ENCODE measurements at regions not wholly inside any gene's neighbourhood (a gene's known extent, or its start where the extent isn't known, plus 50 kb on each side); places are given as distances from the start of the nearest gene placed in this dataset.

DNA sequence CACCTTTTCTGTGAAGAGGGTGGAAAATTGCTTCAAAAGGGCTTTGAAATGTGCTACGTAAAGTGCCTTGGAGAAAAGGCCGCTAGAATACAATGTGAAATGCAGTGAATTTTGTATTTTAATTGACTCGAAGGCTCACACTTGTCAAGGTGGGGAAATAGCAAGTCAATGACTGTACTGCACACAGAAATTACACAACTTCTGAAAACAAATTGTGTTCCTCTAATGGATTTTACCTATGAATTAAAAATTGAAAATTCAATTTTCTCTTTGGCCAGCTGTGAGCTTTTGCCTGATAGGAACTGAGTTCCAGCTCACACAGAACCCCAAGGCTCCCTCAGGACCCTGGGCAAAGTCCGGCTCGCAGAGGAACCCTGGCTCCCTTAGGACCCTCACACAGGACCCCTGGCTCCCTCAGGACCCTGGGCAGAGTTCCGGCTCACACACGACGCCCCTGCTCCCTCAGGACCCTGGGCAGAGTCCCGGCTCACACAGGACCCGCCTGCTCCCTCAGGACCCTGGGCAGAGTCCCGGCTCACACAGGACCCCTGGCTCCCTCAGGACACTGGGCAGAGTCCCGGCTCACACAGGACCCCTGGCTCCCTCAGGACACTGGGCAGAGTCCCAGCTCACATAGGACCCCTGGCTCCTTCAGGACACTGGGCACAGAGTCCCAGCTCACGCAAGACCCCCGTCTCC, 324.9 kb downstream of the UQCRFS1 start:
- no peak overlapping the region for H3K4me3 ChIP-seq (ENCODE audit: low read length)
- no peak overlapping the region for H3K27ac ChIP-seq (ENCODE audit: low read length)
- no peaks in the 10 kb centered on the region for H3K9me3 ChIP-seq (ENCODE audit: insufficient read depth, low read depth, low read length)
- no peaks in the 10 kb centered on the region; the same call in 1 of the 2 replicates for H3K36me3 ChIP-seq (ENCODE audit: insufficient read depth, low read depth, low read length)
- no peaks in the 10 kb centered on the region for H3K27me3 ChIP-seq (ENCODE audit: insufficient read depth, low read length)
- H3K4me1 ChIP-seq (ENCODE audit: insufficient read depth, low read length), result peaks cover 20% of the 10 kb centered on the region
- H3K9ac ChIP-seq (ENCODE audit: low read depth, low read length), result no peak overlapping the region

- Histone ChIP-seq H3K9me3 (ENCODE audit: insufficient read depth, low read depth, low read length) (no peaks in the 10 kb centered on the region), H3K27me3 (ENCODE audit: insufficient read depth, low read length) (no peaks in the 10 kb centered on the region)
These were observed 326.2 kb downstream of the UQCRFS1 start for GRCh38 chr19:28886708-28887107.

DNA sequence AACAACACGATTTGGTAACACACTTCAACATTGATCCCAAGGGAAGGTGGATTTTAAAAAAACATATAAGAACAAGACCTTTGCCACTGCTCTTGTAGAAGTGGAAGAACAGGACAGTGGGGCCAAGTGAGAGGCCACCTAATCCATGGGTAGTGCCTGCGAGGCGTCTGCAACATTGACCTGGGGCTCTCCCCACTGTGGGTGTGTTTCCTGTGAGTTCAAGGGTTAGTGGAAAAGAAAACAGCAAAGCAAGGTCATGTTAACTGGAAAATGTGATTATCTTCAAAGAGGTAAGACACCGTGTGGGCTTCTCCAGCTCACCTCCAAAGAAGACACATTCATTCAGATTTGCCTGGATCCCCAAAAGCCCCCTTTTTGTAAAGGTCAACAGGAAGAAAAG, 327.0 kb downstream of the UQCRFS1 start:
- Histone ChIP-seq H3K27me3 (ENCODE audit: insufficient read depth, low read length) (no peaks in the 10 kb centered on the region), H3K27ac (ENCODE audit: low read length) (no peak overlapping the region), H3K36me3 (ENCODE audit: insufficient read depth, low read depth, low read length) (no peaks in the 10 kb centered on the region; the same call in 1 of the 2 replicates), H3K9ac (ENCODE audit: low read depth, low read length) (no peak overlapping the region; the same call in 1 of the 2 replicates), H3K4me3 (ENCODE audit: low read length) (no peak overlapping the region), H3K4me1 (ENCODE audit: insufficient read depth, low read length) (peaks cover 33% of the 10 kb centered on the region), H3K9me3 (ENCODE audit: insufficient read depth, low read depth, low read length) (no peaks in the 10 kb centered on the region)

More at GRCh38 chr19:28886708-28887107, 326.2 kb downstream of the UQCRFS1 start:
- Histone ChIP-seq H3K27ac (ENCODE audit: low read length) (no peak overlapping the region), H3K9ac (ENCODE audit: low read depth, low read length) (peak overlapping the region; percentile 9; the same call in 1 of the 2 replicates), H3K4me1 (ENCODE audit: insufficient read depth, low read length) (peaks cover 27% of the 10 kb centered on the region), H3K36me3 (ENCODE audit: insufficient read depth, low read depth, low read length) (no peaks in the 10 kb centered on the region; the same call in 1 of the 2 replicates), H3K4me3 (ENCODE audit: low read length) (no peak overlapping the region)

DNA sequence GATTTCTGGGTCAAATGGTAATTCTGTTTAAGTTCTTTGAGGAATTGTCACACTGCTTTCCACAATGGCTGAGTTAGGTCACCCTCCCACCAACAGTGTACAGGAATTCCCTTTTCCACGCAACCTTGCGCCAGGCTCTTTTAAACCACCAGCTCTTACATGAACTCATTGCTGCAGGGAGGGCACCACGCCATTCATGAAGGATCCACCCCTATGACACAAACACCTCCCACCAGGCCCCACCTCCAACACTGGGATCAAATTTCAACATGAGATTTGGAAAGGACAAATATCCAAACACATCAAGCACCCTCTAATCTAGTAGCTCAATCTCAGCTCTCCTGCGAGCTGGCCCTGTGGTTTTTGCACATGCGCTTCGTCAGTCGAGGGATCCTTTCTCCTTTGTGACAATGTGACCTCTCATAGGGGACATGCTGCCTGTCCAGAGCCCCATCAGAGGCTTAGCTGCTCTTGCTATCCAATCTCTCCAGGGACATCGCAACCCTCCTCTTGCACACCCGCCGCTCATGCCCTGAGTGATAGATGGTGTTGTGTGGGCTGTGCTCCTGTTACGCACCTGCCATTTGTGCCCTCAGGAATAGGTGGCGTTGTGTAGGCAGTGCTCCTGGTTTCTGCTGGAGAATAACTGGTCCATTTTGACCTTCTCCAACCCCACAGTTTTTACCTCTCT, 328.0 kb downstream of the UQCRFS1 start:
- no peak overlapping the region for H3K9ac ChIP-seq (ENCODE audit: low read depth, low read length)
- H3K27me3 ChIP-seq (ENCODE audit: insufficient read depth, low read length), result no peaks in the 10 kb centered on the region
- peaks cover 43% of the 10 kb centered on the region for H3K4me1 ChIP-seq (ENCODE audit: insufficient read depth, low read length)

GRCh38 chr19:28883241-28883693, 329.7 kb downstream of the UQCRFS1 start:
- H3K9ac ChIP-seq (ENCODE audit: low read depth, low read length), result no peak overlapping the region
- H3K27ac ChIP-seq (ENCODE audit: low read length), result no peak overlapping the region
- H3K4me1 ChIP-seq (ENCODE audit: insufficient read depth, low read length), result peaks cover 46% of the 10 kb centered on the region
- H3K4me3 ChIP-seq (ENCODE audit: low read length), result peak overlapping the region; percentile 4
- H3K9me3 ChIP-seq (ENCODE audit: insufficient read depth, low read depth, low read length), result no peaks in the 10 kb centered on the region
- no peaks in the 10 kb centered on the region for H3K36me3 ChIP-seq (ENCODE audit: insufficient read depth, low read depth, low read length)
- no peaks in the 10 kb centered on the region for H3K27me3 ChIP-seq (ENCODE audit: insufficient read depth, low read length)

More for the DNA sequence above, 328.0 kb downstream of the UQCRFS1 start:
- Histone ChIP-seq H3K4me3 (ENCODE audit: low read length) (no peak overlapping the region), H3K36me3 (ENCODE audit: insufficient read depth, low read depth, low read length) (no peaks in the 10 kb centered on the region), H3K27ac (ENCODE audit: low read length) (no peak overlapping the region), H3K9me3 (ENCODE audit: insufficient read depth, low read depth, low read length) (no peaks in the 10 kb centered on the region)

- H3K4me1 ChIP-seq (ENCODE audit: insufficient read depth, low read length), result peaks cover 46% of the 10 kb centered on the region
- H3K27me3 ChIP-seq (ENCODE audit: insufficient read depth, low read length), result no peaks in the 10 kb centered on the region
- no peak overlapping the region; the same call in 1 of the 2 replicates for H3K9ac ChIP-seq (ENCODE audit: low read depth, low read length)
- H3K36me3 ChIP-seq (ENCODE audit: insufficient read depth, low read depth, low read length), result no peaks in the 10 kb centered on the region
- H3K4me3 ChIP-seq (ENCODE audit: low read length), result no peak overlapping the region
- H3K9me3 ChIP-seq (ENCODE audit: insufficient read depth, low read depth, low read length), result no peaks in the 10 kb centered on the region
- no peak overlapping the region for H3K27ac ChIP-seq (ENCODE audit: low read length)
These were observed 330.1 kb downstream of the UQCRFS1 start for GRCh38 chr19:28882818-28883217.

GRCh38 chr19:28881616-28882015, 331.3 kb downstream of the UQCRFS1 start:
- no peaks in the 10 kb centered on the region for H3K9me3 ChIP-seq (ENCODE audit: insufficient read depth, low read depth, low read length)
- no peaks in the 10 kb centered on the region for H3K27me3 ChIP-seq (ENCODE audit: insufficient read depth, low read length)
- H3K36me3 ChIP-seq (ENCODE audit: insufficient read depth, low read depth, low read length), result no peaks in the 10 kb centered on the region
- H3K4me3 ChIP-seq (ENCODE audit: low read length), result peak overlapping the region; percentile 44; the same call in 1 of the 2 replicates
- no peak overlapping the region for H3K27ac ChIP-seq (ENCODE audit: low read length)
- peaks cover 41% of the 10 kb centered on the region for H3K4me1 ChIP-seq (ENCODE audit: insufficient read depth, low read length)
- peak overlapping the region; percentile 11; the same call in 1 of the 2 replicates for H3K9ac ChIP-seq (ENCODE audit: low read depth, low read length)

- Histone ChIP-seq H3K4me3 (ENCODE audit: low read length) (peak overlapping the region; percentile 44; the same call in 1 of the 2 replicates), H3K9ac (ENCODE audit: low read depth, low read length) (peak overlapping the region; percentile 11; the same call in 1 of the 2 replicates)
These were observed 332.1 kb downstream of the UQCRFS1 start for GRCh38 chr19:28880735-28881401.

GRCh38 chr19:28878862-28879566, 333.9 kb downstream of the UQCRFS1 start:
- H3K27ac ChIP-seq (ENCODE audit: low read length), result no peak overlapping the region
- H3K27me3 ChIP-seq (ENCODE audit: insufficient read depth, low read length), result no peaks in the 10 kb centered on the region
- no peaks in the 10 kb centered on the region for H3K9me3 ChIP-seq (ENCODE audit: insufficient read depth, low read depth, low read length)
- peaks cover 33% of the 10 kb centered on the region for H3K4me1 ChIP-seq (ENCODE audit: insufficient read depth, low read length)
- H3K36me3 ChIP-seq (ENCODE audit: insufficient read depth, low read depth, low read length), result no peaks in the 10 kb centered on the region
- H3K4me3 ChIP-seq (ENCODE audit: low read length), result no peak overlapping the region
- no peak overlapping the region for H3K9ac ChIP-seq (ENCODE audit: low read depth, low read length)

More at GRCh38 chr19:28880735-28881401, 332.1 kb downstream of the UQCRFS1 start:
- Histone ChIP-seq H3K36me3 (ENCODE audit: insufficient read depth, low read depth, low read length) (no peaks in the 10 kb centered on the region), H3K9me3 (ENCODE audit: insufficient read depth, low read depth, low read length) (no peaks in the 10 kb centered on the region), H3K27ac (ENCODE audit: low read length) (no peak overlapping the region), H3K4me1 (ENCODE audit: insufficient read depth, low read length) (peaks cover 33% of the 10 kb centered on the region), H3K27me3 (ENCODE audit: insufficient read depth, low read length) (no peaks in the 10 kb centered on the region)

DNA sequence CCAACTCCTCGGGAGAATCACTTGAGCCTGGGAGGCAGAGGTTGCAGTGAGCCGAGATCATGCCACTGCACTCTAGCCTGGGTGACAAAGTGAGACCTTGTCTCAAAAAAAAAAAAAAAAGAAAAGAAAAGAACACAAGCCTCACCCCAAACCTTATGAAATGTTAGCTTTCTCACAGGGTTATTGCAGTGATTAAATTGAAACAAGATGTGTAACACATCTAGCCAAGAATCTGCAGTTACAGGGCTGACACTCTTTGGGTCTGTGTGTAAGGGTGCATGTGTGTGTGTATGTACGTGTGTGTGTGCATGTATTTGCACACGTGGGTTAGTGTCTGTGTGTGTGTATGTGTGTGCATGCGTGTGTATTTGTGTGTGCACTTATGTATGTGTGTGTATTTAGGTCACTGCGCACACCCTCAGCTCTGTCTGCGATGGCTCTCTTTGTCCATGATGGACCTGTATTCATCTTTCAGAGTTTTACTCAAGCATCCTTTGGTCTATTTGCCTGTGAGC, 336.3 kb downstream of the UQCRFS1 start:
- Histone ChIP-seq H3K9ac (ENCODE audit: low read depth, low read length) (no peak overlapping the region), H3K4me1 (ENCODE audit: insufficient read depth, low read length) (peaks cover 19% of the 10 kb centered on the region; the same call in 1 of the 2 replicates), H3K27me3 (ENCODE audit: insufficient read depth, low read length) (no peaks in the 10 kb centered on the region), H3K4me3 (ENCODE audit: low read length) (no peak overlapping the region), H3K27ac (ENCODE audit: low read length) (no peak overlapping the region), H3K36me3 (ENCODE audit: insufficient read depth, low read depth, low read length) (no peaks in the 10 kb centered on the region), H3K9me3 (ENCODE audit: insufficient read depth, low read depth, low read length) (no peaks in the 10 kb centered on the region)

DNA sequence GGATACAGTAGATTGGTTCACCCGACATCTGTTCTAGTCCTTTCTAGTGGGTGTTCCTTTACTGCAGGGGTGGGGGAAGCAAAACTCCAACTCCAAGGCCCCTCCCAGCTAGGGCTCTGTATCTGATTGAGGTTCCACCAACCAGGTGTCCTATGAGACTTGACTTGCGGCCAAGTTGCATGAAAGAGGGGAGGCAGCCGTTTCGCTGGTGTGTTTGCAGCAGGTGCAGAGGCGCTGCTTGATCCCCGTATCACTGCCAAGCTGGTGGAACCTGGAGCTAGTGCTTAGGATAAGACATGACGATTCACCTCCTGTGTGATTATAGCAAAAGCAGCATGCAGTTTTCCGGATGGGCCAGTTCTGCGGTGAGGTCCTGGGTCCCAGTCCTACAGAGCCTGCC, 338.2 kb downstream of the UQCRFS1 start:
- Histone ChIP-seq H3K4me3 (ENCODE audit: low read length) (no peak overlapping the region), H3K27ac (ENCODE audit: low read length) (no peak overlapping the region), H3K36me3 (ENCODE audit: insufficient read depth, low read depth, low read length) (no peaks in the 10 kb centered on the region), H3K4me1 (ENCODE audit: insufficient read depth, low read length) (peaks cover 3% of the 10 kb centered on the region; the same call in 1 of the 2 replicates), H3K27me3 (ENCODE audit: insufficient read depth, low read length) (no peaks in the 10 kb centered on the region), H3K9ac (ENCODE audit: low read depth, low read length) (no peak overlapping the region), H3K9me3 (ENCODE audit: insufficient read depth, low read depth, low read length) (no peaks in the 10 kb centered on the region)
